Astrocyte of the spinal cord (primary cell): ENCODE measurements at regions not wholly inside any gene's neighbourhood (a gene's known extent, or its start where the extent isn't known, plus 50 kb on each side); places are given as distances from the start of the nearest gene placed in this dataset.

Experiments
- DNase-seq: peaks from one replicate; pipeline ENCODE4 v3.0.0; 2011; ENCODE audit warnings: low read depth, low spot score
- H3K4me3 ChIP-seq: 2 replicates; pipeline ENCODE4 v1.5.1; 2011; ENCODE audit warnings: low read depth, mild to moderate bottlenecking, low read length, moderate library complexity
- CTCF ChIP-seq: IDR thresholded peaks from 2 replicates; pipeline ENCODE4 v1.5.1; 2012; ENCODE audit warnings: low read depth, mild to moderate bottlenecking, low read length, inconsistent platforms
- in situ Hi-C: cut with HindIII; loops from 2 replicates; pipeline ENCODE4 v1.10.0; 2017; ENCODE audit warnings: low sequenced_read_pairs

GRCh38 chr5:58359981-58360380 lies 99.9 kb downstream of the PLK2 start:
- no peak overlapping the region for H3K4me3 ChIP-seq
- DNase-seq, result no peak
- in situ Hi-C loops, result no loop called here
- no peak for TF ChIP-seq CTCF

DNA sequence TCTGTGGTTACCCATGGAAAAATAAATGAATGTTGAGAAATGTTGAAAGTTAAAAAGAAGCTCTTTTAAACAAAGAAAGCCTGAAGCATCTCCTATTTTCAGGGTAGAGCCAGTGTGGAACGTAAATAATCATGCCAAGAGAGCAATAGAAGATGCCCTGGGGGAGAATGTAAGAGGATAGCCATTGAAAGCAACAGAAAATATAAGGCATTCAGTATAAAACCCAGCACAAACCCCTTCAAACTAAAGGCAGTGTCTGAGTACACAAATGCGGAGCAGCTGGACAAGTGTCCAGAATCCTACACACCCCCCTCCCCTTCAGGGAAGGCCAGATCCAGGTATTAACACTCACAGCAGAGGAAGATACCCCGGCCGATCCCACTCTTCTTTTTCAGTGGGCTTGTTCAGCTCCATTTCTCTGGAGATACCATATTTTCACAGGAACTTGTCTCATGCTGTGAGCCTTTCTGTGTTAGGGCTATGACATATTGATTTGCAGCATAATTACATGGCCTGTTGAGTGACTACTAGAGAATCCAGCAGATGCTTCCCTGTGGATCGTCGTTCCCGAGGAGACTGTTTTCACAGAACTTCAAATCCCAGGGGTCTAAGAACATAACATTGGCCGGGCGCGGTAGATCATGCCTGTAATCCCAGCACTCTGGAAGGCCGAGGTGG lies 101.2 kb downstream of the PLK2 start:
- no peak for TF ChIP-seq CTCF
- no peak for DNase-seq
- no peak overlapping the region for H3K4me3 ChIP-seq
- in situ Hi-C loops, result no loop called here

GRCh38 chr5:58357799-58358500 lies 101.9 kb downstream of the PLK2 start:
- TF ChIP-seq CTCF, result no peak
- in situ Hi-C loops, result no loop called here
- DNase-seq, result no peak
- H3K4me3 ChIP-seq, result no peak overlapping the region

- in situ Hi-C loops, result no loop called here
- DNase-seq, result no peak
- no peak for TF ChIP-seq CTCF
- no peak overlapping the region for H3K4me3 ChIP-seq
Observed at GRCh38 chr5:58357121-58357520, 102.8 kb downstream of the PLK2 start.

GRCh38 chr5:58356662-58357061 lies 103.2 kb downstream of the PLK2 start:
- in situ Hi-C loops, result no loop called here
- no peak for DNase-seq
- TF ChIP-seq CTCF, result no peak
- H3K4me3 ChIP-seq, result no peak overlapping the region

DNA sequence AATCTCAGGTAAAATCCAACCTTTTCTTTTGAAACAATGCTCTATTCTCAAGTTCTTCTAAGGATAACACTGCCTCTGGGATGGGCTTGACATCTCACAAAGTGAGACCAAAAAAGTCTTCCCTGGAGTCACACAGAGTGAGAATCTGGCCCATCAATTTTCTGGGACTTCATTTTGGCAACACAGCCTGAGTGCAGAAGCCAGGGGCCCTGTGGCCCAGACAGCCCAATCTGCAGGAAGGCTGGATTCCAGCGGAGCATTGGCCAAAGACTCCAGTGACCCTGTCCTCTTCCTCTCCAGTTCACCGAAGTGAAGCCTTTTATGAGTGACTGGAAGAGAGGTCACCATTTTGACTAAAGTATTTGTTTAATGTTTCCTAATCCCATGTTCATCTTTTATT lies 105.1 kb downstream of the PLK2 start:
- no peak for DNase-seq
- in situ Hi-C loops, result no loop called here
- no peak for TF ChIP-seq CTCF
- H3K4me3 ChIP-seq, result no peak overlapping the region
